ENCODE measurements at regions not wholly inside any gene's neighbourhood (a gene's known extent, or its start where the extent isn't known, plus 50 kb on each side); places are given as distances from the start of the nearest gene placed in this dataset.

DNA sequence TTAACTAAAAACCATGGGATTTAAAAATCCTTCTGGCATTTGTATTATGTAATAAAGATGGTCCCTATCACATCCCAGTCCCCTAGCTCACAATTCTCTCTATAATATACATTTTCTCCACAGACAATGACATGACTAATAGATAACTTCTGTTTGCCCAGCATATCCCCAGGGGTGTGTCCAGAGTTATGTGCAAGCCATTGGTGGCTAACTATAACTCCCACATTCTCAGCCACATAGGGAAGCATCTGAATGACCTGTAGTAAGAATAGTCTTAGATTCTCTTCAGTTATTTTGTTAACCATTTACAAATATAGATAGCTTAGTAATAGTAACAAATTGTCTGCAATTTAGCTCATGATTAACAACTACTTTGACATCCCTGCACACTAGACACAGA is 52.2 kb upstream of the RBSN start:
- no peak for FAIRE-seq
- Histone ChIP-seq H3K79me2 (ENCODE audit: insufficient read depth, low read length) (no peaks in the 10 kb centered on the region), H3K4me3 (replicated peaks in 1 of 3; ENCODE audit: insufficient read depth in 1 of 3, low read depth in 2 of 3, low read length in 3 of 3) (no peak overlapping the region), H3K36me3 (replicated peaks in 1 of 2; ENCODE audit: control insufficient read depth in 1 of 2, insufficient read depth in 2 of 2, low read length in 2 of 2) (no peaks in the 10 kb centered on the region), H3K4me1 (ENCODE audit: insufficient read depth, low read length) (peaks cover 9% of the 10 kb centered on the region), H4K20me1 (ENCODE audit: insufficient read depth, low read length) (no peaks in the 10 kb centered on the region), H2AFZ (ENCODE audit: low read length) (no peak overlapping the region), H3K9ac (ENCODE audit: insufficient read depth, low read depth, low read length) (no peak overlapping the region), H3K27me3 (ENCODE audit: control insufficient read depth in 1 of 2, insufficient read depth in 2 of 2, low read length in 2 of 2) (no peaks in the 10 kb centered on the region; a peak in 1 of 5 replicates), H3K4me2 (ENCODE audit: low read depth, low read length) (no peak overlapping the region), H3K9me3 (ENCODE audit: low read length) (no peaks in the 10 kb centered on the region), H3K27ac (ENCODE audit: extremely low read length, insufficient read depth, low read length) (no peak overlapping the region)
- DNase-seq (ENCODE audit: low spot score) = no peak
- no peak for ATAC-seq
- TF ChIP-seq, protein P1, sequence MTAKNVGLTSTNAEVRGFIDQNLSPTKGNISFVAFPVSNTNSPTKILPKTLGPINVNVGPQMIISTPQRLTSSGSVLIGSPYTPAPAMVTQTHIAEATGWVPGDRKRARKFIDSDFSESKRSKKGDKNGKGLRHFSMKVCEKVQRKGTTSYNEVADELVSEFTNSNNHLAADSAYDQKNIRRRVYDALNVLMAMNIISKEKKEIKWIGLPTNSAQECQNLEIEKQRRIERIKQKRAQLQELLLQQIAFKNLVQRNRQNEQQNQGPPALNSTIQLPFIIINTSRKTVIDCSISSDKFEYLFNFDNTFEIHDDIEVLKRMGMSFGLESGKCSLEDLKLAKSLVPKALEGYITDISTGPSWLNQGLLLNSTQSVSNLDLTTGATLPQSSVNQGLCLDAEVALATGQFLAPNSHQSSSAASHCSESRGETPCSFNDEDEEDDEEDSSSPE (CRISPR knock-in tag; IDR thresholded peaks at IDR 0.05) = no peak
- TF ChIP-seq POGZ (CRISPR knock-in tag; IDR thresholded peaks at IDR 0.05) (no peak), ZNF101 (CRISPR knock-in tag; IDR thresholded peaks at IDR 0.05; ENCODE audit: borderline replicate concordance, low read depth) (no peak), ZNF879 (CRISPR knock-in tag; IDR thresholded peaks at IDR 0.05) (no peak), ZNF326 (CRISPR knock-in tag; IDR thresholded peaks at IDR 0.05; ENCODE audit: borderline replicate concordance) (no peak)
- TF ChIP-seq, protein P2, sequence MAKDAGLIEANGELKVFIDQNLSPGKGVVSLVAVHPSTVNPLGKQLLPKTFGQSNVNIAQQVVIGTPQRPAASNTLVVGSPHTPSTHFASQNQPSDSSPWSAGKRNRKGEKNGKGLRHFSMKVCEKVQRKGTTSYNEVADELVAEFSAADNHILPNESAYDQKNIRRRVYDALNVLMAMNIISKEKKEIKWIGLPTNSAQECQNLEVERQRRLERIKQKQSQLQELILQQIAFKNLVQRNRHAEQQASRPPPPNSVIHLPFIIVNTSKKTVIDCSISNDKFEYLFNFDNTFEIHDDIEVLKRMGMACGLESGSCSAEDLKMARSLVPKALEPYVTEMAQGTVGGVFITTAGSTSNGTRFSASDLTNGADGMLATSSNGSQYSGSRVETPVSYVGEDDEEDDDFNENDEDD (CRISPR knock-in tag; IDR thresholded peaks at IDR 0.05; ENCODE audit: borderline replicate concordance) = no peak
- ChIA-PET POLR2A (no interaction called here), CTCF (ENCODE audit: low intra/inter-chr PET ratio, low total read pairs) (no interaction called here)
- intact Hi-C loops (cut with micrococcal nuclease; ENCODE audit: unreplicated experiment) (no loop called here), in situ Hi-C loops (cut with HindIII; ENCODE audit: extremely low pct_ligation_motif_present, low pct_unique_long_range_greater_than_20kb) (no loop called here)
- no TSS peak for BruUV-seq (replicated peaks)

DNA sequence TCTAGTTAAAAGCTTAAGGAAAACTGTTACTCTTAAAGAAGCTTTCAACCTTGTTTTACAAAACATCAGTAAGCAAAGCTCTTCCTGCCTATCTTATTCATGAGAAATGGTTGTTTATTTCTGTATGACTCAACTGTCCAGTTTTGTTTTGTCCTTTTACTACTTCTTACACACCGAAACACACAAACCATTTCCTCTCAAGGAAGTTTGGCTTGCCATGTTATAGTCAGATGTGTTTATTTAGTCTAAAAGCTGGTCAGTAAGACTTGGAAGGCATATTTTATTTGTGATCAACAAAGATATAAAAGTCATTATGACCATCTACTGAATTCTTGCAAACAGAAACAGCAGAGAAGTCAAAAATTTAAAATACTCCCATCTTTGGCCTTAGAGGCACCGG is 53.2 kb upstream of the RBSN start:
- peaks cover 9% of the 10 kb centered on the region for H3K4me1 ChIP-seq (ENCODE audit: insufficient read depth, low read length)
- POLR2A ChIA-PET = no interaction called here
- FAIRE-seq = no peak
- CTCF ChIA-PET (ENCODE audit: low intra/inter-chr PET ratio, low total read pairs) = no interaction called here
- H3K36me3 ChIP-seq (replicated peaks in 1 of 2; ENCODE audit: control insufficient read depth in 1 of 2, insufficient read depth in 2 of 2, low read length in 2 of 2) = no peaks in the 10 kb centered on the region
- H2AFZ ChIP-seq (ENCODE audit: low read length) = no peak overlapping the region
- in situ Hi-C loops (cut with HindIII; ENCODE audit: extremely low pct_ligation_motif_present, low pct_unique_long_range_greater_than_20kb) = no loop called here
- H3K27ac ChIP-seq (ENCODE audit: extremely low read length, insufficient read depth, low read length) = no peak overlapping the region
- no peak overlapping the region for H3K9ac ChIP-seq (ENCODE audit: insufficient read depth, low read depth, low read length)
- H3K4me3 ChIP-seq (replicated peaks in 1 of 3; ENCODE audit: insufficient read depth in 1 of 3, low read depth in 2 of 3, low read length in 3 of 3) = no peak overlapping the region
- no peaks in the 10 kb centered on the region for H3K79me2 ChIP-seq (ENCODE audit: insufficient read depth, low read length)
- 47% methylated on average over 2 of the region's 2 CpGs for WGBS (ENCODE audit: low lambda C conversion rate)
- no peaks in the 10 kb centered on the region for H3K9me3 ChIP-seq (ENCODE audit: low read length)
- no peak overlapping the region for H3K4me2 ChIP-seq (ENCODE audit: low read depth, low read length)
- no TSS peak for BruUV-seq (replicated peaks)
- no peaks in the 10 kb centered on the region for H4K20me1 ChIP-seq (ENCODE audit: insufficient read depth, low read length)
- H3K27me3 ChIP-seq (ENCODE audit: control insufficient read depth in 1 of 2, insufficient read depth in 2 of 2, low read length in 2 of 2) = no peaks in the 10 kb centered on the region; a peak in 1 of 5 replicates
- no peak for DNase-seq (ENCODE audit: low spot score)
- no peak for ATAC-seq
- intact Hi-C loops (cut with micrococcal nuclease; ENCODE audit: unreplicated experiment) = no loop called here
- TF ChIP-seq ZNF17 (CRISPR knock-in tag; IDR thresholded peaks at IDR 0.05) (no peak), ZNF274 (CRISPR knock-in tag; IDR thresholded peaks at IDR 0.05) (no peak), FOXK2 (IDR thresholded peaks at IDR 0.05) (no peak), ZNF143 (CRISPR knock-in tag; IDR thresholded peaks at IDR 0.05) (no peak), SNAI1 (CRISPR knock-in tag; IDR thresholded peaks at IDR 0.05; ENCODE audit: borderline replicate concordance) (no peak), ZNF788 (CRISPR knock-in tag; IDR thresholded peaks at IDR 0.05; ENCODE audit: borderline replicate concordance) (no peak)
- TF ChIP-seq, protein P3, sequence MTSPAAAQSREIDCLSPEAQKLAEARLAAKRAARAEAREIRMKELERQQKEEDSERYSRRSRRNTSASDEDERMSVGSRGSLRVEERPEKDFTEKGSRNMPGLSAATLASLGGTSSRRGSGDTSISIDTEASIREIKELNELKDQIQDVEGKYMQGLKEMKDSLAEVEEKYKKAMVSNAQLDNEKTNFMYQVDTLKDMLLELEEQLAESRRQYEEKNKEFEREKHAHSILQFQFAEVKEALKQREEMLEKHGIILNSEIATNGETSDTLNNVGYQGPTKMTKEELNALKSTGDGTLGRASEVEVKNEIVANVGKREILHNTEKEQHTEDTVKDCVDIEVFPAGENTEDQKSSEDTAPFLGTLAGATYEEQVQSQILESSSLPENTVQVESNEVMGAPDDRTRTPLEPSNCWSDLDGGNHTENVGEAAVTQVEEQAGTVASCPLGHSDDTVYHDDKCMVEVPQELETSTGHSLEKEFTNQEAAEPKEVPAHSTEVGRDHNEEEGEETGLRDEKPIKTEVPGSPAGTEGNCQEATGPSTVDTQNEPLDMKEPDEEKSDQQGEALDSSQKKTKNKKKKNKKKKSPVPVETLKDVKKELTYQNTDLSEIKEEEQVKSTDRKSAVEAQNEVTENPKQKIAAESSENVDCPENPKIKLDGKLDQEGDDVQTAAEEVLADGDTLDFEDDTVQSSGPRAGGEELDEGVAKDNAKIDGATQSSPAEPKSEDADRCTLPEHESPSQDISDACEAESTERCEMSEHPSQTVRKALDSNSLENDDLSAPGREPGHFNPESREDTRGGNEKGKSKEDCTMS (CRISPR knock-in tag; conservative IDR thresholded peaks at IDR 0.05) = no peak
- TF ChIP-seq, protein P4, sequence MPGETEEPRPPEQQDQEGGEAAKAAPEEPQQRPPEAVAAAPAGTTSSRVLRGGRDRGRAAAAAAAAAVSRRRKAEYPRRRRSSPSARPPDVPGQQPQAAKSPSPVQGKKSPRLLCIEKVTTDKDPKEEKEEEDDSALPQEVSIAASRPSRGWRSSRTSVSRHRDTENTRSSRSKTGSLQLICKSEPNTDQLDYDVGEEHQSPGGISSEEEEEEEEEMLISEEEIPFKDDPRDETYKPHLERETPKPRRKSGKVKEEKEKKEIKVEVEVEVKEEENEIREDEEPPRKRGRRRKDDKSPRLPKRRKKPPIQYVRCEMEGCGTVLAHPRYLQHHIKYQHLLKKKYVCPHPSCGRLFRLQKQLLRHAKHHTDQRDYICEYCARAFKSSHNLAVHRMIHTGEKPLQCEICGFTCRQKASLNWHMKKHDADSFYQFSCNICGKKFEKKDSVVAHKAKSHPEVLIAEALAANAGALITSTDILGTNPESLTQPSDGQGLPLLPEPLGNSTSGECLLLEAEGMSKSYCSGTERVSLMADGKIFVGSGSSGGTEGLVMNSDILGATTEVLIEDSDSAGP (CRISPR knock-in tag; IDR thresholded peaks at IDR 0.05; ENCODE audit: borderline replicate concordance) = no peak

Data from HepG2 (cell line).